ENCODE measurements at regions not wholly inside any gene's neighbourhood (a gene's known extent, or its start where the extent isn't known, plus 50 kb on each side); places are given as distances from the start of the nearest gene placed in this dataset.

GRCh38 chr6:12421596-12421995, 131.4 kb downstream of the EDN1 start:
- DNase-seq = no peak

- DNase-seq = no peak
These were observed 132.7 kb downstream of the EDN1 start for GRCh38 chr6:12422848-12423247.

DNA sequence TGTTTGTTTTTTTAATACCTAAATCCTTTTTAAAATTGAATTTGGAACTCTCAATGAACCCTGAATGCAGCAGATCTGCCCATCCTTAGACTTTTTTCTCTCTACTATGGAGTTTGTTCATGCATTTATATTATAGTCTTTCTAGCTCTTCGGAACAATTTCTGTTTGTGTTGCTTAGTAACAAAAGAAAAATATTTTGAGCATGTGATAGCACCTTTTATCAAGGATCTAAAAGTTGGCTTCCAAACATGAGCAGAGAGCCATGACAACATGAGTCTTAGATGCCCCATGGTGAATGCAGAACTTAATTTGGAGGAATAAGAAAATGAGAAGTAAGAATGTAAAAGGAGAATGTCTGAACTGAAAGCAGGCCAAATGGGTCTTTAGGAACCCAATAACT, 133.7 kb downstream of the EDN1 start:
- no peak for DNase-seq

DNA sequence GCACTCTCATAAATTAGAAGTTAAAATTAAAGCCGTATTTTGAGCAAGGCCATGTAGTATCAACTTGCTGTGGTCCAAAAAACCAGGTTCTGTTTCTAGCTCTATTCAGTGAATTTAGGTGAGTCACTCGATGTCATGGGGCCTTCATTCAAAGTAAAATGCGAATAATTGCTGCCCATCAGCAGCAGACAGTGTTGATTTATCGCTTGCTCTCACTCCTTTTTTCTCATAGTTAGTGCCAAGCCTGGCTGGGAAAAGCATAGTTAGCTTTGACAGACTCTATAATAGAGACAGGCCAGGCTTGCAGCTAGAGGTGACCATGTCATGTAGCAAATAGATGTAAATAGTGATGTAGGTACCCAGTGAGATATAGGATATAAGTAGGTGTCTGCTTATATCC, 136.0 kb downstream of the EDN1 start:
- no peak for DNase-seq

DNA sequence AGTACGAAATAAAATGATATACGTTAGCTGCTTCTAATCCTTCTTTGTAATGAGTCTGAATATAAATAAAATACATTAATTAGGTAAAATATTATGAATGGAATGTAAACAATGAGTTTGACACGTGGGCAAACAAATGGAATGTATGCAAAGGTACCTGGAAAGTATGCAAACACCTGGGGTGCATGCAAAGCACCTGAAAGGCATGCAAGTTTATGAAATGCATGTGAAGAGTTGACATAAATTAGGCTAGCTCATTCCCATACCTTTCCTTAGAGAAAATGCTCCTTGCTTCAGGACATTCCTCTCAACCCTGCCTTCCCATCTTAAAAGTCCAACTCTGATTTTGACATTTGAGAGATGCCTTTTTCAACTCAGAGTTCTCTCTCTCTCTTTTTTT, 140.9 kb downstream of the EDN1 start:
- DNase-seq = no peak

- no peak for DNase-seq
These were observed 146.1 kb downstream of the EDN1 start for GRCh38 chr6:12436224-12436623.

GRCh38 chr6:12436683-12437082, 146.5 kb downstream of the EDN1 start:
- no peak for DNase-seq

DNA sequence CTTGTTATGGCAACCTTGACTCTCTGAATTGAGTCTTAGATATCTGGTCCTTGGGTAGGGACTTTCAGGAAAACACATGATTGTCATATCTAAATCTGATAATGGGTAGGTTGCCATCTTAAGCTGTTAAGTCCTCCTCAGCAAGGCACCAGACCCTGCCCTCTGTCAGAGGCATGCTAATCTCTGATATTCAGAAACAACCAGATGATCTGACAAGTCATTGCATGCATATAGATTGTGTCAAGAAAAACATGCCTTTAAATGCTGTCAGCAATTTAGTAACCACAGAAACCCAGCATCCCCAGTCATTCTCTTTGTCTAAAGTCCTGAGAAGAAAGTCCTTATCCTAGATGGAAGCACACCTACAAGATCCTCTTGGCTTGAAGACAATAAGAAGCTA, 149.1 kb downstream of the EDN1 start:
- no peak for DNase-seq

GRCh38 chr6:12440981-12441380, 150.8 kb downstream of the EDN1 start:
- DNase-seq = peak in 1 of 3 donors; percentile 12

- DNase-seq = no peak
These were observed 152.3 kb downstream of the EDN1 start for GRCh38 chr6:12442455-12442854.

- DNase-seq = no peak
These were observed 156.2 kb downstream of the EDN1 start for GRCh38 chr6:12446394-12446793.

GRCh38 chr6:12449447-12449846, 159.3 kb downstream of the EDN1 start:
- no peak for DNase-seq

DNA sequence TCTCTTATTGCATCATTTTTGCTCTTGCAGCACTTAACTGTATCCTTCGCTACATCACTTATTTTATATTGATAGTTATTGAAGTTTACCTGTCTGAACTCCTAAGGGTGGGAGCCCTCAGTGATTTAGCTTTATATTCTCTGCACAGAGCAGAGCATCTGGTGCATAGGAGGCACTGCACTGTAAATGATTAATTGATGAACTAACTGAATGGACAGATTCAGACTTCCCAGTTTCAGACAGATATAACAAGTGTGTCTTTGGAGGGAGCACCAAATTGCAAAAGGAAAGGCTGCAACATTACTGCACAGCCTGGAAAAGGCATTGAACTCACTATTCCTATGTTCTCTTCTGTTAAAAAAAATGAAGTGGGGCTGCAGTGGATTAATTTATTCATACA, 160.3 kb downstream of the EDN1 start:
- DNase-seq = no peak

GRCh38 chr6:12456343-12456742, 166.2 kb downstream of the EDN1 start:
- no peak for DNase-seq

DNA sequence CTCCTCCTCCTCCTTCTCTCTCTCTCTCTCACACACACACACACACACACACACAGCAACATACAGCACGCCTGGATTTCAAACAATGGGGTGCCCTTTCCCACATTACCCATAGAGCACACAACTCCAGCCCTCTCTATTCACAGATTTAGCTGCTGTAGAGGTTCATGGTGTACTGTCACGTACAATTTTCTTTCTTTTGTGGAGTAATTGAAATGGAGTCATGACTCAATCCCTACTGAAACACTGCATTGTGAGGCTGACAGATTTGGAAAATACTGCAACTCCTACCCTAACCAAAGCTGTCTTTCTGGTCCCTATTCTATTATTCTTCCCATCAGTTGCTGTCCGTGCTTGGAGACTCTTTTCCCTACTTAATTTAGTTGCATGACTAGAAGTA, 166.9 kb downstream of the EDN1 start:
- DNase-seq = no peak

GRCh38 chr6:12458558-12458957, 168.4 kb downstream of the EDN1 start:
- DNase-seq = no peak

GRCh38 chr6:12459945-12460661, 169.9 kb downstream of the EDN1 start:
- DNase-seq = no peak

DNA sequence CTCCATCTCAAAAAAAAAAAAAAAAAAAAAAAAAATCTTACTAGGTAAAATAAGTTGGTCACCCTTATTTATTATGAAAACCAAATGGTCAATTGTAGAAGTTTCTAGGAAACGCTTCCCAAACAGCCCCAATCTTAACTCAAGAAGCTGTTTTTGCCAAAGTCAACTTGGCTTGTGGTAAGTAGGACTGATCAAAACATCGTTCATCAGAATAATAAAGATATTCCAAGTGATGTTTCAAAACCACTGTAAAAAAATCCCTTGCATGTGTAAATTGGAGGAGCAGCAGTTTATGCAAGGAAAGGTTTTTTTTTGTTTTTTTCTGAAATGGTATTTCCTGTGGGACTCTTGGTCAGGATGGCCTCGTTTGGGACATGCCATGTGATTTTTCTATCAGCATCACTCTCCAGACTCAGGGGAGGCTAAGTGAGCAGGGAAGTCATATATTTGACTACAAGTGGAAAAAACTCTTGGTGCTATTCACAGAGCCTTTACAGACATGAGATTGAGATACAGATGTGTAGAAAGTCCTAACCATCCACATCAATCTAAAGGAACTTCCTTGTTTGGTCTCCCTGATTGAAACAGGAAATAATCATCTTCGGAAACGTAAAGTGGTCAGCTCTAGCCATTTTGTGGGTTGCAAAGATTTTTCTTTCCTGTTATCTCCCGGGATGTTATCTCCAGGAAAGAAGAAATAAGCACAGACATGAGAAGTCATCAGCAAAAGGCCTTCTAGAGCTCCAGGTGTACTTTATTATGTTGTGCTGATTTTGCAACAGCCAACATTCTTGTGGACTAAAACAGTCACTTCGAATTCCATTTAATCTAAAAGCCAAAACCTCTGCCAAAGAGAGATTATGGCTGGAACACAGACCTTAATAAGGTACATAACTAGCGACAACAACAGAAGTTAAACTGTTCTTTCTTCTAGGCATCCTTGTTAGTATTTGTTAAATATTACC, 177.8 kb downstream of the EDN1 start:
- DNase-seq = no peak

DNA sequence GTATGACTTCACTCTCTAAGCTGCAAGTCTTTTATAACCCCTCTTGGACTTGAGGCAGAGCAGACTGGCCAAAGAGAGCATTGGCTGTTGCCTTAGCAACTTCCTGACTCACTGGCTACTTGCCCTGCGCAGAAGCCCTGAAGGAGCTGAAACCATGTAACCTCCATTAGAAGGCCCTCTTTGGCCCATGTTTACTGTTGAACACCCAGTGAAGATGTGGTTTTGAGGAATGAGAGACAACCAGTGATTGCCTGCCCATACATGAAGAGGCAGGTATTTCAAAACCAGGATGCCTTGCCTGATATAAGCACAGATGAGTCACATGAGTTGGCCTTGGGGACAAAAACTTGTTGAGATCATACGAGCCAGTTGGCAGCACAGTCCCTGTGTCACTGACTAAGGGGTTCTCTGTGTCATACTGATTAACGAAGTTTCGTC, 182.5 kb downstream of the EDN1 start:
- DNase-seq = peak in 2 of 3 donors; percentile 22 to 59

DNA sequence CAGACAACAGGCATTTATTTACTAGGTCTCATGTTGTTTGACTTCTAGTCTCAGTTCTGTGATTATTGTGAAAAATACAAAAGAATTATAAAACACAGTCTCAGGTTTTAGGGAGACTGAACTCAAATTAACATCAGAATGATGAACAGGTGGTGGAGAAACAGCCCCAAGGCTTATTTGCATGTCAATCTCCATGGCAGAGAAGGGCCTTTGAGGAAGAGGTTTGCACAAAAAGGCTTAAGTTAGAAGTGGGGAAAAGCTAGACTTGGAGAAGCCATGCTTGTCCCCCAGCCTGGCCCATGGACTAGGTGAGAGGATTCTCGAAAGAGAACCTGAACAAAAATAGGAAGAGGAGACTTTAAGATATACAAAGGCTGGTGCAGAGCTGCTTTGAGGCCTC, 183.3 kb downstream of the EDN1 start:
- DNase-seq = no peak

DNA sequence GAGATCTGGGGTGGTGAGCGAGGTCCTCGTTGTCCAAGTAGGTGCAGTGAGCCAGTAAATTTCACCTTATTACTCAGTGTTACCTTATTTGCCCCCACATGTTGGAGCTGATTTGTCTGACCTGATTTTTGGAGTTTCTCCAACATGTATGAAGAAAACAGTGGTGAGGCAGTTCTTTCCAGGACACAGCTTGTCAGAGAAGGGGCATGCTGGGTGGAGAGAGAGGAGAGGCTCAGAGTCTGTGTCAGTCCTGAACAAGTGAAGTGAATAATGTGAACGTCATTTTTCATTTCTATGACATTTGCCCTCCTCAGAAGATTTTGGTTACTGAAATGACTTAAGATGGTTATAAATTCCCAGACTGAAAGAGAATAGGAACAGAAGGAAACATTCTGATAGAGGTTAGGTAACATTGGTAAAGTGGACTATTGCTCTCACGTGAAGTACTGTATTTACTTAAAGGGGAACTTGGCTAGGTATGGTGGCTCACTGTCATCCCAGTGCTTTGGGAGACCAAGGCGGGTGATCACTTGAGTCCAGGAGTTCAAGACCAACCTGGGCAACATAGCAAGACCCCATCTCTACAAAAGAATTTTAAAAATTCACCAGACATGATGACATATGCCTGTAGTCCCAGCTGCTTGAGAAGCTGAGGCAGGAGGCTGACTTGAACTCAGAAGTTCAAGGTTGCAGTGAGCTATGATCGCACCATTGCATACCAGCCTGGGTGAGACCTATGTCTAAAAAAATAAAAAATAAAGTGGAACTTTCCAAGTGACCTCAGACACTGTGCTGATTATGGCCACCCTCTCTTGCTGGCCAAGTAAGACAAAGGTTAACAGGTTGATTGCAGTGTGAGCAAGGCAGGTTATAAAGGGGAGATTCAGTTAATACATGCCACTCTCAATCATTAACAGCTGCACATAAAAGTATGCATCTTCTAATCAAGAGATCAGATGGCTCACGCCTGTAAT, 184.3 kb downstream of the EDN1 start:
- DNase-seq = no peak

DNA sequence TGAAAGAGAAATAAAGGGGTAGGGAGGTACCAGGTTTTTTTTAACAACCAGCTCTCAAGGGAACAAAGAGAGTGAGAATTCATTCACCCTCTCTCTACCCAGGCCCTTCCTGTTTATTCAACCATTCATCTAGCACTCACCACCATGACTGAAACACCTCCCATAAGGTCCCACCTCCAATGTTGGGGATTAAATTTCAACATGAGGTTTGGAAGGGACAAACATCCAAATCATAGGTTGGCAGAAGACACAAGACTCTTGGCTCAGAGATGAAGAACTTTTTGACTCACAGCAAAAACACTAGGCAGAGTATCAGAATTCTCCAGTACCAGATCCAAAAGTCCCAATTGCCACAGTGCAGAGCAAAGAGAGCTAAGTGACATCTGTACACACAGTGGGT, 186.3 kb downstream of the EDN1 start:
- no peak for DNase-seq
